MV-4-11 (cell line): ENCODE measurements at regions not wholly inside any gene's neighbourhood (a gene's known extent, or its start where the extent isn't known, plus 50 kb on each side); places are given as distances from the start of the nearest gene placed in this dataset.

Experiments used
- DNase-seq: peaks from one replicate; lab custom pipeline; 2025; lab: John Stamatoyannopoulos, UW

- DNase-seq: no peak
Observed at GRCh38 chr12:108037960-108038359, 91.1 kb upstream of the WSCD2 start.

GRCh38 chr12:108039794-108040193, 89.3 kb upstream of the WSCD2 start:
- DNase-seq: no peak

DNA sequence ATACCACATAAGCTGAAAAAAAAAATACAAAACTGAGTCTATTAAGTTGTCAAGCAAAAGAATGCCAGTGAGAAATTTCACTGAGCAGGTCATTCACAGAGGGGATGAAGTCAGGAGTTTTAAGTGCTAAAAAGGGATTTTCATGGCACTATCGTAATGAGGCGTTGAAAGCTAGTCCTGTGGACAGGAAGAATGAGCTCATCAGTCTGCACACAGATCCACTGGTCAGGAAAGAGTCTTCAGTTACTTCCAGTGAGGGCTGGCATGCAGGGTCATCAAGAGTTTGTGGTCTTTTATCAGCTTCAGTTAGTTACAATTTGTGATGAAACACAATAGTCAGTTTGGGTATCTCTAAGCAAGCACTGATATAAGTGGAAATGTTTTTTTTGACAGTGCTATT, 88.1 kb upstream of the WSCD2 start:
- peak; percentile 41 for DNase-seq

GRCh38 chr12:108043286-108043685, 85.8 kb upstream of the WSCD2 start:
- DNase-seq: no peak

DNA sequence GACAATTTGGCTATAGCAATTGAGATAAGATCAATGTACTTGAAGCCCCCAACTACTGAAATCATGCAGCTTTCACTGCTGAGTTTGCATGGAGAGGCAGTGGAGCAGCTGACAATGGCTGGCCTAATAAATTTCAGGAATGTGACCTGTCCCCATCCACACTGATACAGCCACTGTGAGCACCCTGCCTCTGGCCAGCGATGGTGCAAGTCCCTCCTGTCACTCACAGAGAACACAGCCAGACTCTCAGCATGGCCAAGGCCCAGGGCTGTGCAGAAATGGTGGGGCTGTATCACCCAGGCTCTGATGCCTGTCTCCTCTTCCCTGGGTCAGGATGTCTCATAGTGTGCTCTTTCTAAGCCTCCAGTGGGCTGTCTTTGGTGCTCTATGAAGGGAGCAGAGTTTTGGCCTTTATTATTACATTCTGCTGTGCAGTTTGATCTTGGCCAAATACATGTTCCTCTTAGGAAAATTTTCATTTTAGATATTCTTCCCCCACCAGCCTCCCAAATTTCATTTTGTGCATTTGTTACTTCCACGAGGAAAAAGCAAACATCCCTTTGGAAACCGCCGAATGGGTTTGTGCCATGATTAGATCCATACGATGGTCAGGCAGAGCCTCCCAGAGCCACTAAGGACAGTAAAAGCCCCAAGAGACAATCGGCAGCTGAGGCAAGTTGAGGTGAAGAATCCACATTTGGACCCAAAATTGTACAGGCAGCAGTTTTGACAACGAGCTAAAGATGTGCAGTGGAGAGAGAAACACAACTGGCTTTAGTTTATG, 85.1 kb upstream of the WSCD2 start:
- no peak for DNase-seq

DNA sequence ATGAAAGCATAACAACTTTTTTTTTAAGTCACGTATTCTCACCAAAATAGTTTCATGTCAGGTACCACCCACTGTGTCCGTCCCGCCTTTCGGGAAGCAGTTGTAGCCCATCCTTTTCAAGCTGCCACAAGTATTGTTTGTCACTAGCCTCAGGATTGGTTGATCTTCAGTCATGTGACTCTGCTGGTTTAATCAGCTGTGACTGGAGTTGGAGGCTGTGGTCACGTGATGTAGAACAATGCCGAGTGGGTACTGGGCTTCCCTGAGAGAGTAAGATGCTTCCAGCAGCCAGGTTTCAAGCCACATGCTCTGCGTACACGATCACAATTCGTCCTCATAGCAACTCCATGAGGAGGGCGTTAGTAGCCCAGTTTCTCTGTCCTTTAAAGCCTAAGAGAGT, 83.0 kb upstream of the WSCD2 start:
- DNase-seq: no peak

- no peak for DNase-seq
Observed at GRCh38 chr12:108046650-108047049, 82.4 kb upstream of the WSCD2 start.

- DNase-seq: peak; percentile 92
Observed at GRCh38 chr12:108047071-108047550, 82.0 kb upstream of the WSCD2 start.

GRCh38 chr12:108048686-108049085, 80.4 kb upstream of the WSCD2 start:
- no peak for DNase-seq

GRCh38 chr12:108050696-108051095, 78.4 kb upstream of the WSCD2 start:
- DNase-seq: no peak

DNA sequence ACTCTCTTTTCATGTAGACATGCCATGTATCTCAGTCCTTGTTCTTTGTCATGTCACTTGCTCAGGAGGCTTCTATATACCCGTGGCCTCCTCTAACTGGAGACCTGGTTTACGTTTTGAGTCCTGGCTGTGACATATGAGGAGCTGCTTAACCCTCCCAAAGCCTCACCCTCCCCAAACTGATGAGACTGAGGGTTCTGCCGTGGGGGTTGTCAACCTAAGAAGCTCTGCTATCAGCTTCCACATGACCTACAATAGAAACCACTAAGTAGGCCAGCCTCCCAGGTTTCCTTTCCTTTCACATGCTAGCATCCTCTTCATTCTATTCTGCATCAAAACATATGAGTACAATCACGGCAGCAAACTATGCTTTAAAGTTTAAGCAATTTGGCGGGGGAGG, 76.8 kb upstream of the WSCD2 start:
- no peak for DNase-seq

DNA sequence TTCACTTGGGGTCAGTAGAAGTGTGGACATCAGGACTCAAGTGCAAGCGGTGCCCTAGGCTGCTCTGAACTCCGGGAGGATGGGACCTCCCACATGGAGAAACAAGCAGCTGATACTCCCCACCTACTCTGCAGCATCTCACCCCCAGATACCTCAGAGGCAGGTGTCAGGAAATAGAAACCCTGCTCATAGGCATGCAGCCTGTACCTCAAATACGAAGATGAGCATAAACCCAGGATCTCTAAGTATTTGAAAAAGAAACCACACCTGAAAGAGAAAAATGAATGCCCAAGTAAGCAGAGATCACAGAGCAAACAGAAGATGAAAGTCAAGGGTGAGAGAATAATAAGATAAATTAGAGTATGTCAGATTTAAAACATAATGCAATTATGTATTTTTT, 75.6 kb upstream of the WSCD2 start:
- DNase-seq: no peak

GRCh38 chr12:108054496-108054895, 74.6 kb upstream of the WSCD2 start:
- DNase-seq: no peak

GRCh38 chr12:108055141-108055540, 73.9 kb upstream of the WSCD2 start:
- no peak for DNase-seq

DNA sequence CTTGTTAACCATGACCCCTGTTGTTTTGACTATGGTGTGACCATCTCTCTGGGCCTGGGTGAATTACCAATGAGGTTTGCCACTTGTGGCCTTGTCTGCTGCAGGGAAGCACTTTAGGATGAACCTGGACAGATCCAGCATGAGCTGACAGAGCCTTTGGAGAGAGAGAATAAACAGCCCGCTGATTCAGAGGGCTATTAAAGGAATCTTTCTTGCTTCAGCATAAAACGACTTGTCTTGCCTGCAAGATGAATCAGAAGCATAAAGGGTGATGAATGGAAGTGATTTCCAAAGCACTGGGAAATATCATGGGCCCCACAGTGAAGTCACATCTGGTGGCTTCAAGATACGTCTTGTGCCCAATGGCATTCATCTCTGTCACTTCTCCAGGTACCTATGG, 69.0 kb upstream of the WSCD2 start:
- DNase-seq: no peak

DNA sequence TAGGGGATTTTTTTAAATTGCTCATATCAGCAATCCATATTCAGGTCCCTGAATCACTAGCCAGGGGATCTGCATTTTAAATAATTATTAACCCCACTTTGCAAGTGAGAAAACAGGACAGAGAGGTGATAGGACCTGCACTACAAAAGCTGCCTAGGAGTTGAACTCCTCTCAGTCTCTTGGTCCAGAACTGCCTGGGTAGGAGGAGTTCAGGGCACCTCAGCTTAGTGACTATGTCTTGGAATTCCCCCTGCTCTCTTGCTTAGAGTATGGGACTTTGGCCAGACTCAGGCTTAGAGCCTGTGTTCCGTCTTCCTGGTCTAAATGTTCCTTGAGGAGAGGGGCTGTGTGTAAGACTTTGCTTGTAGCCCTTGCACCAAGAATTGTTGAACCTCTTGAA, 68.2 kb upstream of the WSCD2 start:
- DNase-seq: no peak

GRCh38 chr12:108063192-108063591, 65.9 kb upstream of the WSCD2 start:
- peak; percentile 2 for DNase-seq

DNA sequence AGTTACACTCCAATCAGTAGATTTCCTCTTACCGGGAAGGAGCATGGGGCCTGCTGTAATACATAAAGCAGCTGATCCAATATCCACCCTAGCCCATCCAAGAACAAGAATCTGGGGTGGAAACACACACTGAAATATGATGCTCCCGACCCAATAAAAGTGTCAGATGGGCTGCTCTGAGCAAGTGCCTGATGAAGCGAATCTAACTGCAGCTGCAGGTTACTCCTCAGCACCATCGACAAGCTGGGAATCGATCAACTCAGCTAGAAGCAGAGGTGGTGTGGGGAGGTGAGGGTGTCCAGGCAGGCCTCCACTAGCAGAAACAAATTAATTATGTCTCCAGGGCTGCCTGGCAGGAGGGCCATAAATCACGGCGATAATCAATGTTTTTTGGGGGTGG, 64.0 kb upstream of the WSCD2 start:
- no peak for DNase-seq

DNA sequence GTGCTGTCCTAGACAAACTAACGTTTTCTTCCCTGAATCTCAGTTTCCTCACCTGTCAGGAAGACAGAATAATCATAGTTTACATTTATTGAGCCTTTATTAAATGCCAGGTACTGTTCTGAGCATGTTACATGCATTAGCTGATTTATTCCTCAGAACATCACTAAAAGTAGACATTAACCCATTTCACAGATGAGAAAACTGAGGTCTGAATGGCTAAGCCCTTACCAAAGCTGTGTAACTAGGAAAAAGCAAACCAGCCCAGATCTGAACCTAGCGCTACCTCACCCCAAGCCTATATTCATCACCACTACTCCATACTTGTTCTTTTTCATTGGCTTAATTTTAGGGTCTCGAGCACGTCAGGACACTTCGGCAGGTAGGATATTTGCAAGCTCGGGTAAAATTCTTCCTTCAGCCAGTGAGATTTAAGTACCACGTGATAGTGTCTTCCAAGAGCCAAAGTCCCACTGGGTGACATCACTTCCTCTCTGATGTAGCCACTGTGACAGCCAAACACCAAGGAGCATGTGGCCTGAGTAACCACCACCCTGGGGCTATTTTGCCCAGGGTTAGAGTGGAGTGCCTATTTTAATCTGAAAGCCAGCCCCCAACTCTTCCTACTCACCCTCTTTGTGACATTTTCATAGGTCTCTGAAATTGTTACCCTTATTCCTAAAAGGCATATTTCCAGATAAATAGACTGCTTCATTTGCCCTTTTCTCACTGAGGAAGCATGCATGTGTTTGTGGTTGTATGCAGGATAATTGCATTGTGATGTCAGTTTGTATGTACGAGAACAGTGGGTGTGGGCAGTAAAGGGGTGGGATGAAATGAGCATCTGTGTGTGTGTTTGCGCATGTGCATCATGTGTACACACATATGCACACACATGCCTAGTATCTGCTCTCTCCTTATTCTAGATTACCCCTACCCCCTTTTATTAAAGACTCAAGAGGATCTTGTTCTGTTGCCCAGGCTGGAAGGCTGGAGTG, 62.2 kb upstream of the WSCD2 start:
- DNase-seq: peak; percentile 5

- DNase-seq: no peak
Observed at GRCh38 chr12:108069651-108070165, 59.4 kb upstream of the WSCD2 start.

DNA sequence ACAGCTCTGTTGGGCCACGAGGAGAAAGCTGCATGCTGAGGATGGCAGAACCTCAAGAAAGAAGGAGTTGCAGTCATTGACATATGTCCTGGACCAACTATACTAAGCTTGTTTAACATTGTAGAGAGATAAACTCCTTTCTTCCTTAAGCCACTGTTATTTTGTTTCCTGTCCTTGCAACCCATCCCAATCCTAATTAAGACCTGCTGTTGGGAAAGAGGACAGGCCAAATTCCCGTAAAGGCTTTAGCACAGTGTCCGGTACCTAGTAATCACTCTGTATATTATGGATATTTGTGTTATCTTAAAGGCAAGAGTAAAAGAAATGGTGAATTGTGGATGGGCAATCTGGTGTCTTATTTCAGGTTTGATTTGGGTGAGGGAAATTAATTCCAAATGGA, 53.5 kb upstream of the WSCD2 start:
- DNase-seq: no peak

- no peak for DNase-seq
Observed at GRCh38 chr12:108076556-108076955, 52.5 kb upstream of the WSCD2 start.

DNA sequence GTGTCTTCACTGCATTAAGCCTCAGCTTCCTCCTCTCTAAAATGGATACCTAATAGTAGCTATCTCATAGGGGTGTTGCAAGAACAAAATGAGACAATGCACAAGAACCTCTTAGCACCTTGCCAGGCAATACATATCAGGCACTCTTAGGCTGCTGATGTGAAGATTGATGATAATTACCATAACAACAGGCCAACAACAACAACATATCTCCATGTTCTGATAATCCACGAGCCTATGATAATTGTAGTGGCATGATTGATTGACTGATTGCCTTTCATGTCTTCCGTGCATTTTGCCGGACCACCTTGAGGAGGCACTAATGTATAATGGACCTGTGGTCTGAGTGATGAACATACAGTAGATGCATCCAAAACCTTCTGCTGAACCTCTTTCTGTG, 50.7 kb upstream of the WSCD2 start:
- DNase-seq: no peak
